Cardiac muscle cell (in vitro differentiated cells and primary cell): ENCODE measurements at regions not wholly inside any gene's neighbourhood (a gene's known extent, or its start where the extent isn't known, plus 50 kb on each side); places are given as distances from the start of the nearest gene placed in this dataset.

Source experiments
- DNase-seq, 2 donors: peaks; one replicate each; pipeline versions ENCODE4 v3.0.0 to v3.0.0-alpha.2; 2010 to 2017; ENCODE audit warnings: low read depth in 1 of 2, low spot score in 1 of 2
- H3K27ac ChIP-seq: fragments of 200-600 bp; sonication (generic); 2 replicates; pipeline ENCODE4 v1.5.1; 2016
- H3K27me3 ChIP-seq: fragments of 200-600 bp; sonication (generic); 2 replicates; pipeline ENCODE4 v1.6.0; 2016; ENCODE audit warnings: control low read depth
- H3K36me3 ChIP-seq: fragments of 200-600 bp; sonication (generic); 2 replicates; pipeline ENCODE4 v1.5.1; 2016; ENCODE audit warnings: control low read depth
- H3K4me1 ChIP-seq: fragments of 200-600 bp; sonication (generic); 2 replicates; pipeline ENCODE4 v1.8.1; 2017; ENCODE audit warnings: low read depth, mild to moderate bottlenecking, mixed run types
- H3K4me3 ChIP-seq: fragments of 200-600 bp; sonication (generic); 2 replicates; pipeline ENCODE4 v1.5.1; 2016; ENCODE audit warnings: mild to moderate bottlenecking
- H3K9me3 ChIP-seq: fragments of 200-600 bp; sonication (generic); 2 replicates; pipeline ENCODE4 v1.5.1; 2017; ENCODE audit warnings: low read depth, mild to moderate bottlenecking, control low read depth
- CTCF ChIP-seq: IDR thresholded peaks from 2 replicates; pipeline ENCODE4 v1.5.1; 2012; ENCODE audit warnings: low read depth, mild to moderate bottlenecking, low read length

GRCh38 chr4:189029976-189030504 lies 890.8 kb downstream of the TRIML1 start:
- Histone ChIP-seq H3K36me3 (no peaks in the 10 kb centered on the region), H3K27ac (no peak overlapping the region), H3K4me1 (no peaks in the 10 kb centered on the region), H3K4me3 (no peak overlapping the region), H3K27me3 (no peaks in the 10 kb centered on the region), H3K9me3 (no peaks in the 10 kb centered on the region)
- no peak for TF ChIP-seq CTCF
- no peak for DNase-seq

GRCh38 chr4:189032606-189033338 lies 893.5 kb downstream of the TRIML1 start:
- Histone ChIP-seq H3K27me3 (no peaks in the 10 kb centered on the region), H3K27ac (no peak overlapping the region), H3K4me3 (no peak overlapping the region), H3K36me3 (no peaks in the 10 kb centered on the region), H3K9me3 (no peaks in the 10 kb centered on the region), H3K4me1 (no peaks in the 10 kb centered on the region)
- DNase-seq: no peak
- no peak for TF ChIP-seq CTCF

- TF ChIP-seq CTCF: no peak
Observed at GRCh38 chr4:189033801-189034347, 894.6 kb downstream of the TRIML1 start.

GRCh38 chr4:189035091-189035490 lies 895.9 kb downstream of the TRIML1 start:
- Histone ChIP-seq H3K4me3 (no peak overlapping the region), H3K27me3 (no peaks in the 10 kb centered on the region), H3K9me3 (no peaks in the 10 kb centered on the region), H3K4me1 (no peaks in the 10 kb centered on the region), H3K36me3 (no peaks in the 10 kb centered on the region), H3K27ac (no peak overlapping the region)
- DNase-seq: no peak
- TF ChIP-seq CTCF: no peak

More at GRCh38 chr4:189033801-189034347, 894.6 kb downstream of the TRIML1 start:
- no peak overlapping the region for H3K27ac ChIP-seq
- no peak for DNase-seq
- H3K4me3 ChIP-seq: no peak overlapping the region
- no peaks in the 10 kb centered on the region for H3K36me3 ChIP-seq
- no peaks in the 10 kb centered on the region for H3K27me3 ChIP-seq
- H3K9me3 ChIP-seq: no peaks in the 10 kb centered on the region
- no peaks in the 10 kb centered on the region for H3K4me1 ChIP-seq

- TF ChIP-seq CTCF: no peak
- DNase-seq: no peak
- Histone ChIP-seq H3K4me1 (no peaks in the 10 kb centered on the region), H3K27ac (no peak overlapping the region), H3K27me3 (no peaks in the 10 kb centered on the region), H3K9me3 (no peaks in the 10 kb centered on the region), H3K36me3 (no peaks in the 10 kb centered on the region), H3K4me3 (no peak overlapping the region)
Observed at GRCh38 chr4:189035654-189036053, 896.4 kb downstream of the TRIML1 start.
